GM19328 (cell line): ENCODE measurements at regions not wholly inside any gene's neighbourhood (a gene's known extent, or its start where the extent isn't known, plus 50 kb on each side); places are given as distances from the start of the nearest gene placed in this dataset.
"Not testable (repeated sequence)": the region's sequence is repeated elsewhere in the genome, so short reads cannot be mapped to it uniquely, and the experiment has no call there.

Experiments
- ATAC-seq: cut with Tn5 transposase; IDR thresholded peaks from one replicate; pipeline ENCODE4 v1.9.1; 2021; ENCODE audit warnings: mild to moderate bottlenecking, moderate library complexity; ENCODE audit not compliant: unreplicated experiment

GRCh38 chr7:152504816-152505215, 69.0 kb upstream of the KMT2C start:
- ATAC-seq, result no peak

- ATAC-seq, result no peak
These were observed 68.6 kb upstream of the KMT2C start for GRCh38 chr7:152504367-152504766.

- no peak for ATAC-seq
These were observed 67.3 kb upstream of the KMT2C start for GRCh38 chr7:152502813-152503790.

GRCh38 chr7:152501506-152501905, 65.7 kb upstream of the KMT2C start:
- ATAC-seq, result no peak

GRCh38 chr7:152499969-152500368, 64.2 kb upstream of the KMT2C start:
- not testable (repeated sequence) for ATAC-seq

- ATAC-seq, result no peak
These were observed 60.1 kb upstream of the KMT2C start for GRCh38 chr7:152495867-152496266.

GRCh38 chr7:152492952-152493351, 57.1 kb upstream of the KMT2C start:
- ATAC-seq, result no peak

- ATAC-seq, result no peak
These were observed 53.2 kb upstream of the KMT2C start for GRCh38 chr7:152489044-152489443.

- no peak for ATAC-seq
These were observed 51.2 kb upstream of the KMT2C start for GRCh38 chr7:152486968-152487367.

- no peak for ATAC-seq
These were observed 50.0 kb upstream of the KMT2C start for GRCh38 chr7:152485826-152486225.
